Ishikawa (cell line): ENCODE measurements at regions not wholly inside any gene's neighbourhood (a gene's known extent, or its start where the extent isn't known, plus 50 kb on each side); places are given as distances from the start of the nearest gene placed in this dataset.

Source experiments
- CEBPB ChIP-seq: IDR thresholded peaks from 2 replicates; pipeline ENCODE4 v1.6.1; 2012
- CREB1 ChIP-seq: IDR thresholded peaks from 2 replicates; pipeline ENCODE4 v1.6.1; 2012; ENCODE audit warnings: low read depth
- EGR1 ChIP-seq: IDR thresholded peaks from 2 replicates; pipeline ENCODE4 v1.6.1; 2012
- EP300 ChIP-seq: IDR thresholded peaks from 2 replicates; pipeline ENCODE4 v1.6.1; 2012; ENCODE audit warnings: borderline replicate concordance
- FOXM1 ChIP-seq: IDR thresholded peaks from 2 replicates; pipeline ENCODE4 v1.6.1; 2012; ENCODE audit warnings: low read depth, borderline replicate concordance
- NFIC ChIP-seq: IDR thresholded peaks from 2 replicates; pipeline ENCODE4 v1.6.1; 2012
- RAD21 ChIP-seq: IDR thresholded peaks from 2 replicates; pipeline ENCODE4 v1.6.1; 2012; ENCODE audit warnings: low read depth
- TAF1 ChIP-seq: IDR thresholded peaks from 2 replicates; pipeline ENCODE4 v1.6.1; 2012; ENCODE audit warnings: low read depth, mild to moderate bottlenecking
- TCF12 ChIP-seq: IDR thresholded peaks from 2 replicates; pipeline ENCODE4 v1.6.1; 2012; ENCODE audit warnings: low read depth
- TEAD4 ChIP-seq: IDR thresholded peaks from 2 replicates; pipeline ENCODE4 v1.6.1; 2012
- YY1 ChIP-seq: IDR thresholded peaks from 2 replicates; pipeline ENCODE4 v1.6.1; 2012; ENCODE audit warnings: low read depth
- ZBTB7A ChIP-seq: IDR thresholded peaks from 2 replicates; pipeline ENCODE4 v1.6.1; 2012; ENCODE audit warnings: low read depth
- TF ChIP-seq, protein P1 (sequence below): IDR thresholded peaks from 2 replicates; pipeline ENCODE4 v1.6.1; 2012; ENCODE audit warnings: low read depth, mild to moderate bottlenecking
- TF ChIP-seq, protein P2 (sequence below): IDR thresholded peaks from 2 replicates; pipeline ENCODE4 v1.6.1; 2012
- TF ChIP-seq, protein P3 (sequence below): IDR thresholded peaks from 2 replicates; pipeline ENCODE4 v1.6.1; 2012

DNA sequence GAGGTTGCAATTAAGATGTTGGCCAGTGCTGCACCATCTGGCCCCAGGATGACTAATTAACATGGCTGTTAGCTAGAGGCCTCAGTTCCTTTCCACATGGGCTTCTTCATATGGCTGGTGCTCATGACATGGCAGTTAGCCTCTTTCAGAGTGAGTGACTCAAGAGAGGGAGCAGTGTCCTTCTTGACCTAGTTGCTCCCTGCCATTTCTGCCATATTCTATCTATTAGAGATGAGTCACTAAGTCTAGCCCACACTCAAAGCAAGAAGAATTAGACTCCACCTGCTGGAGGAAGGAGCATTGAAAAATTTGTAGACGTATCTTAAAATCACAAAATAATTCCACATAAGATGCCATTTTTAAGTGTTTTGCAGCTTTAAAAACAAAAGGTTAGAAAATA is 651.2 kb upstream of the CCNG1 start:
- no peak for TF ChIP-seq EP300
- TF ChIP-seq, protein P1, sequence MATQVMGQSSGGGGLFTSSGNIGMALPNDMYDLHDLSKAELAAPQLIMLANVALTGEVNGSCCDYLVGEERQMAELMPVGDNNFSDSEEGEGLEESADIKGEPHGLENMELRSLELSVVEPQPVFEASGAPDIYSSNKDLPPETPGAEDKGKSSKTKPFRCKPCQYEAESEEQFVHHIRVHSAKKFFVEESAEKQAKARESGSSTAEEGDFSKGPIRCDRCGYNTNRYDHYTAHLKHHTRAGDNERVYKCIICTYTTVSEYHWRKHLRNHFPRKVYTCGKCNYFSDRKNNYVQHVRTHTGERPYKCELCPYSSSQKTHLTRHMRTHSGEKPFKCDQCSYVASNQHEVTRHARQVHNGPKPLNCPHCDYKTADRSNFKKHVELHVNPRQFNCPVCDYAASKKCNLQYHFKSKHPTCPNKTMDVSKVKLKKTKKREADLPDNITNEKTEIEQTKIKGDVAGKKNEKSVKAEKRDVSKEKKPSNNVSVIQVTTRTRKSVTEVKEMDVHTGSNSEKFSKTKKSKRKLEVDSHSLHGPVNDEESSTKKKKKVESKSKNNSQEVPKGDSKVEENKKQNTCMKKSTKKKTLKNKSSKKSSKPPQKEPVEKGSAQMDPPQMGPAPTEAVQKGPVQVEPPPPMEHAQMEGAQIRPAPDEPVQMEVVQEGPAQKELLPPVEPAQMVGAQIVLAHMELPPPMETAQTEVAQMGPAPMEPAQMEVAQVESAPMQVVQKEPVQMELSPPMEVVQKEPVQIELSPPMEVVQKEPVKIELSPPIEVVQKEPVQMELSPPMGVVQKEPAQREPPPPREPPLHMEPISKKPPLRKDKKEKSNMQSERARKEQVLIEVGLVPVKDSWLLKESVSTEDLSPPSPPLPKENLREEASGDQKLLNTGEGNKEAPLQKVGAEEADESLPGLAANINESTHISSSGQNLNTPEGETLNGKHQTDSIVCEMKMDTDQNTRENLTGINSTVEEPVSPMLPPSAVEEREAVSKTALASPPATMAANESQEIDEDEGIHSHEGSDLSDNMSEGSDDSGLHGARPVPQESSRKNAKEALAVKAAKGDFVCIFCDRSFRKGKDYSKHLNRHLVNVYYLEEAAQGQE = no peak
- TF ChIP-seq RAD21 = no peak
- TF ChIP-seq ZBTB7A = no peak
- TF ChIP-seq, protein P2, sequence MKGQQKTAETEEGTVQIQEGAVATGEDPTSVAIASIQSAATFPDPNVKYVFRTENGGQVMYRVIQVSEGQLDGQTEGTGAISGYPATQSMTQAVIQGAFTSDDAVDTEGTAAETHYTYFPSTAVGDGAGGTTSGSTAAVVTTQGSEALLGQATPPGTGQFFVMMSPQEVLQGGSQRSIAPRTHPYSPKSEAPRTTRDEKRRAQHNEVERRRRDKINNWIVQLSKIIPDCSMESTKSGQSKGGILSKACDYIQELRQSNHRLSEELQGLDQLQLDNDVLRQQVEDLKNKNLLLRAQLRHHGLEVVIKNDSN = no peak
- TF ChIP-seq CEBPB = no peak
- TF ChIP-seq FOXM1 = no peak
- no peak for TF ChIP-seq TEAD4
- no peak for TF ChIP-seq EGR1
- TF ChIP-seq CREB1 = no peak
- TF ChIP-seq TAF1 = no peak
- TF ChIP-seq, protein P3, sequence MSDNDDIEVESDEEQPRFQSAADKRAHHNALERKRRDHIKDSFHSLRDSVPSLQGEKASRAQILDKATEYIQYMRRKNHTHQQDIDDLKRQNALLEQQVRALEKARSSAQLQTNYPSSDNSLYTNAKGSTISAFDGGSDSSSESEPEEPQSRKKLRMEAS = no peak
- TF ChIP-seq NFIC = no peak
- TF ChIP-seq TCF12 = no peak
- no peak for TF ChIP-seq YY1

DNA sequence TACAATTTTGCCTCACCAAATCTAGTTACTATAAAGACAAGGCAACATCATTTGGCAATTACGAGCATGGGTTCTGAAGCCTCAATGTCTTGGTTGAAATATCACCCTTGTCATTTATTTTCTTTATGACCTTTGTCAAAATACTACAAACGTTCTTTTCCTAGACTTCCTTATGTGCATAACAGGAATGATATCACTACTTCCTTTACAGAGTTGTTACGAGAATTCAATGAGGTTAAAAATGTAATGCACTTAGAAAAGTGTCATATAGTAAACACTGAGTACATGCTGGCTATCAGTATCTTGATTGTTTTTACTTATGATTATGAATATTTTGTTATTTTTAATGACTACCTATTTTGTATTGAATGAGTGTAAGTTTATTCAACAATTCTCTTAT is 640.9 kb upstream of the CCNG1 start:
- TF ChIP-seq RAD21 (no peak), EP300 (no peak), CREB1 (no peak), NFIC (no peak), TAF1 (no peak), YY1 (no peak), ZBTB7A (no peak), CEBPB (no peak), FOXM1 (no peak)
- TF ChIP-seq, protein P2 = no peak
- TF ChIP-seq, protein P3 = no peak
- TF ChIP-seq, protein P1 = no peak

DNA sequence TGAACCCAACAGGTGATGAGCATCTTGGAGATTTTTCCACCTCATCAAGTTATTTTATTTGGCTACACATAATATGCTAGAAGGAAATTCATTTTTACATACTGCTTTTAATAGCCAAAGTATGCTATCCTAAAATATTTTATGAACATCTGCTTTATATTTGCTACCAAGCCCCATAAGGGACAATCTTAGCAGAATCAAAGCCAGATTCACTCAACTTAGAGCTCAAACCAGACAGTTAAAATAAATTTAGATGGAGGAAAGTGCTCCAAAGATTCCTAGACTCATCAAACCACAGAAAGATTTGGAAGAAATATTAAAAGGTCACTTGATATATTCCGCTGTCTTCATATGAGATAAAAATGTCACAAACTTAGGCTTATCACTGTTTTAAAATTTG is 637.1 kb upstream of the CCNG1 start:
- TF ChIP-seq, protein P2 = no peak

- TF ChIP-seq RAD21 (no peak), CEBPB (no peak), CREB1 (no peak), TCF12 (no peak), FOXM1 (no peak), EGR1 (no peak), YY1 (no peak), EP300 (no peak), TEAD4 (no peak), ZBTB7A (no peak), NFIC (no peak), TAF1 (no peak)
- TF ChIP-seq, protein P1 = no peak
- TF ChIP-seq, protein P2 = no peak
- TF ChIP-seq, protein P3 = no peak
These were observed 636.2 kb upstream of the CCNG1 start for GRCh38 chr5:162801235-162801634.
